H9 (cell line): ENCODE measurements at regions not wholly inside any gene's neighbourhood (a gene's known extent, or its start where the extent isn't known, plus 50 kb on each side); places are given as distances from the start of the nearest gene placed in this dataset.

Source experiments
- DNase-seq: peaks from one replicate; pipeline ENCODE4 v3.0.0-alpha.2; 2017
- H2AFZ ChIP-seq: one replicate; pipeline ENCODE4 v1.6.1; 2013; ENCODE audit warnings: mild to moderate bottlenecking, low read length, control low read depth, moderate library complexity
- H2AK5ac ChIP-seq: 2 replicates; pipeline ENCODE4 v1.6.1; 2013; ENCODE audit warnings: low read length, control low read depth, mixed read lengths; ENCODE audit not compliant: insufficient read length
- H2BK120ac ChIP-seq: one replicate; pipeline ENCODE4 v1.6.1; 2013; ENCODE audit warnings: low read depth, mild to moderate bottlenecking, low read length, control low read depth, inconsistent platforms; ENCODE audit not compliant: poor library complexity, severe bottlenecking
- H2BK12ac ChIP-seq: 2 replicates; pipeline ENCODE4 v1.6.1; 2013; ENCODE audit warnings: low read length, control low read depth, mixed read lengths, low read depth; ENCODE audit not compliant: insufficient read length
- H2BK15ac ChIP-seq: 2 replicates; pipeline ENCODE4 v1.6.1; 2013; ENCODE audit warnings: low read depth, low read length, control low read depth
- H2BK20ac ChIP-seq: one replicate; pipeline ENCODE4 v1.6.1; 2013; ENCODE audit warnings: low read depth, mild to moderate bottlenecking, low read length, control low read depth, inconsistent platforms; ENCODE audit not compliant: poor library complexity, severe bottlenecking
- H2BK5ac ChIP-seq: 2 replicates; pipeline ENCODE4 v1.6.1; 2013; ENCODE audit warnings: low read length, control low read depth, mixed read lengths; ENCODE audit not compliant: insufficient read length
- H3K14ac ChIP-seq: 2 replicates; pipeline ENCODE4 v1.6.1; 2013; ENCODE audit warnings: low read length, control low read depth; ENCODE audit not compliant: insufficient read depth
- H3K18ac ChIP-seq: 2 replicates; pipeline ENCODE4 v1.6.1; 2013; ENCODE audit warnings: low read depth, mild to moderate bottlenecking, mixed read lengths, low read length, control low read depth; ENCODE audit not compliant: insufficient read length
- H3K23ac ChIP-seq: 2 replicates; pipeline ENCODE4 v1.6.1; 2013; ENCODE audit warnings: low read length, control low read depth, mixed read lengths, low read depth; ENCODE audit not compliant: insufficient read length
- H3K23me2 ChIP-seq: 2 replicates; pipeline ENCODE4 v1.6.1; 2013; ENCODE audit warnings: low read depth, mild to moderate bottlenecking, mixed read lengths, low read length, control low read depth; ENCODE audit not compliant: insufficient read length, poor library complexity, severe bottlenecking
- H3K27ac ChIP-seq: 2 replicates; pipeline ENCODE4 v1.5.1; 2013; ENCODE audit warnings: low read length, control low read depth, mixed read lengths, low read depth; ENCODE audit not compliant: insufficient read length
- H3K27me3 ChIP-seq: 2 replicates; pipeline ENCODE4 v1.6.1; 2013; ENCODE audit warnings: low read length, control low read depth, inconsistent platforms; ENCODE audit not compliant: insufficient read depth
- H3K4ac ChIP-seq: 2 replicates; pipeline ENCODE4 v1.6.1; 2013; ENCODE audit warnings: low read depth, mild to moderate bottlenecking, control low read depth, inconsistent platforms, low read length, moderate library complexity
- H3K4me1 ChIP-seq: 2 replicates; pipeline ENCODE4 v1.6.1; 2013; ENCODE audit warnings: low read length, control low read depth, inconsistent platforms; ENCODE audit not compliant: insufficient read depth
- H3K4me2 ChIP-seq: 2 replicates; pipeline ENCODE4 v1.6.1; 2013; ENCODE audit warnings: low read length, control low read depth, mixed read lengths; ENCODE audit not compliant: insufficient read length, insufficient read depth
- H3K56ac ChIP-seq: 2 replicates; pipeline ENCODE4 v1.6.1; 2013; ENCODE audit warnings: low read depth, mild to moderate bottlenecking, mixed read lengths, low read length, control low read depth; ENCODE audit not compliant: insufficient read length
- H3K79me1 ChIP-seq: 2 replicates; pipeline ENCODE4 v1.6.1; 2013; ENCODE audit warnings: low read depth, mild to moderate bottlenecking, moderate library complexity, low read length, control low read depth, inconsistent platforms; ENCODE audit not compliant: insufficient read depth, poor library complexity, severe bottlenecking
- H3K79me2 ChIP-seq: 2 replicates; pipeline ENCODE4 v1.6.1; 2013; ENCODE audit warnings: low read length, control low read depth, inconsistent platforms; ENCODE audit not compliant: insufficient read depth
- H3K9ac ChIP-seq: 2 replicates; pipeline ENCODE4 v1.6.1; 2013; ENCODE audit warnings: low read length, control low read depth, mixed read lengths; ENCODE audit not compliant: insufficient read length; ENCODE audit errors: extremely low read depth
- H3K9me3 ChIP-seq: one replicate; pipeline ENCODE4 v1.6.1; 2013; ENCODE audit warnings: low read depth, low read length, inconsistent platforms; ENCODE audit not compliant: control insufficient read depth
- H3T11ph ChIP-seq: one replicate; pipeline ENCODE4 v1.6.1; 2013; ENCODE audit warnings: mild to moderate bottlenecking, low read length, control low read depth, inconsistent platforms
- H4K20me1 ChIP-seq: one replicate; pipeline ENCODE4 v1.6.1; 2013; ENCODE audit not compliant: control insufficient read depth, insufficient read length, insufficient read depth
- H4K5ac ChIP-seq: 2 replicates; pipeline ENCODE4 v1.6.1; 2013; ENCODE audit warnings: low read depth, mild to moderate bottlenecking, mixed read lengths, low read length, control low read depth; ENCODE audit not compliant: insufficient read length
- H4K8ac ChIP-seq: replicated peaks from 2 replicates; pipeline ENCODE4 v1.6.1; 2013; ENCODE audit warnings: low read length, control low read depth, mixed read lengths, low read depth; ENCODE audit not compliant: insufficient read length
- H4K91ac ChIP-seq: 2 replicates; pipeline ENCODE4 v1.6.1; 2013; ENCODE audit warnings: low read depth, mild to moderate bottlenecking, moderate library complexity, mixed read lengths, low read length, control low read depth; ENCODE audit not compliant: insufficient read length
- H3K27ac Mint-ChIP-seq, 3 experiments: 2 replicates in 2 of 3; 3 replicates in 1 of 3; pipeline ENCODE4 v1.8.0; 2020 to 2021; ENCODE audit warnings: mixed read lengths in 3 of 3, mild to moderate bottlenecking in 1 of 3, moderate library complexity in 1 of 3
- H3K27me3 Mint-ChIP-seq: 2 replicates; pipeline ENCODE4 v1.8.0; 2021; ENCODE audit warnings: low read depth, mild to moderate bottlenecking, moderate library complexity, mixed read lengths
- H3K36me3 Mint-ChIP-seq, 3 experiments: 2 replicates in 2 of 3; 3 replicates in 1 of 3; pipeline ENCODE4 v1.8.0; 2020 to 2021; ENCODE audit warnings: low read depth in 3 of 3, mixed read lengths in 3 of 3; ENCODE audit not compliant: insufficient read depth in 1 of 3
- H3K4me1 Mint-ChIP-seq, 2 experiments: 2 replicates each; pipeline ENCODE4 v1.8.0; 2020; ENCODE audit warnings: mixed read lengths in 2 of 2
- H3K4me3 Mint-ChIP-seq, 2 experiments: 2 replicates in 1 of 2; 3 replicates in 1 of 2; pipeline ENCODE4 v1.8.0; 2020 to 2021; ENCODE audit warnings: mild to moderate bottlenecking in 2 of 2, mixed read lengths in 2 of 2, moderate library complexity in 1 of 2
- H3K9me3 Mint-ChIP-seq, 2 experiments: 2 replicates in 1 of 2; 3 replicates in 1 of 2; pipeline ENCODE4 v1.8.0; 2020; ENCODE audit warnings: mild to moderate bottlenecking in 2 of 2, mixed read lengths in 2 of 2, moderate library complexity in 1 of 2
- CTCF ChIP-seq: fragments of 200-600 bp; sonication (generic); conservative IDR thresholded peaks from 3 replicates; pipeline ENCODE4 v1.8.0; 2021; ENCODE audit warnings: antibody characterized with exemption, mild to moderate bottlenecking
- WGBS: extraction: QIAGEN DNeasy Blood & Tissue Kit; methylation state at CpG from one replicate; pipeline ENCODE4 v1.1.7; 2013; ENCODE audit warnings: missing lambda C conversion rate, low lambda C conversion rate, mixed read lengths; ENCODE audit not compliant: insufficient read length; ENCODE audit errors: extremely low coverage; 5-methylcytosine and 5-hydroxymethylcytosine counted together

GRCh38 chr12:91311081-91311480, 128.5 kb upstream of the DCN start:
- no peak overlapping the region for H3K18ac ChIP-seq
- no peak overlapping the region for H4K5ac ChIP-seq
- H3K27me3 Mint-ChIP-seq: no peaks in the 10 kb centered on the region
- no peaks in the 10 kb centered on the region for H3K36me3 Mint-ChIP-seq
- H2AFZ ChIP-seq: no peak overlapping the region
- no peak overlapping the region for H3K4me2 ChIP-seq
- no peak overlapping the region for H2BK15ac ChIP-seq
- no CpG with 5 or more reads among the region's 2 CpGs for WGBS
- no peak overlapping the region for H3K9ac ChIP-seq
- H4K91ac ChIP-seq: no peak overlapping the region
- no peak for TF ChIP-seq CTCF
- no peaks in the 10 kb centered on the region for H3K9me3 Mint-ChIP-seq
- no peak overlapping the region for H3T11ph ChIP-seq
- H3K27me3 ChIP-seq: no peaks in the 10 kb centered on the region
- H2BK12ac ChIP-seq: no peak overlapping the region
- no peaks in the 10 kb centered on the region for H3K23me2 ChIP-seq
- H4K20me1 ChIP-seq: no peaks in the 10 kb centered on the region
- no peak overlapping the region for H3K27ac Mint-ChIP-seq
- DNase-seq: no peak
- H3K4me1 ChIP-seq: no peaks in the 10 kb centered on the region
- H2BK20ac ChIP-seq: no peak overlapping the region
- H3K4me1 Mint-ChIP-seq: peaks cover 6 to 8% of the 10 kb centered on the region in 2 experiments; a peak in 3 of 4 replicates
- no peak overlapping the region for H3K27ac ChIP-seq
- H3K79me1 ChIP-seq: no peaks in the 10 kb centered on the region
- H2BK5ac ChIP-seq: no peak overlapping the region
- H3K4ac ChIP-seq: no peak overlapping the region
- H3K14ac ChIP-seq: no peak overlapping the region
- no peak overlapping the region for H4K8ac ChIP-seq
- H3K56ac ChIP-seq: no peak overlapping the region
- no peaks in the 10 kb centered on the region for H3K79me2 ChIP-seq
- H2BK120ac ChIP-seq: no peak overlapping the region
- no peaks in the 10 kb centered on the region for H3K9me3 ChIP-seq
- H2AK5ac ChIP-seq: no peak overlapping the region
- H3K23ac ChIP-seq: no peak overlapping the region
- no peak overlapping the region for H3K4me3 Mint-ChIP-seq
